ENCODE measurements at regions not wholly inside any gene's neighbourhood (a gene's known extent, or its start where the extent isn't known, plus 50 kb on each side); places are given as distances from the start of the nearest gene placed in this dataset.
"Not testable (repeated sequence)": the region's sequence is repeated elsewhere in the genome, so short reads cannot be mapped to it uniquely, and the experiment has no call there.

DNA sequence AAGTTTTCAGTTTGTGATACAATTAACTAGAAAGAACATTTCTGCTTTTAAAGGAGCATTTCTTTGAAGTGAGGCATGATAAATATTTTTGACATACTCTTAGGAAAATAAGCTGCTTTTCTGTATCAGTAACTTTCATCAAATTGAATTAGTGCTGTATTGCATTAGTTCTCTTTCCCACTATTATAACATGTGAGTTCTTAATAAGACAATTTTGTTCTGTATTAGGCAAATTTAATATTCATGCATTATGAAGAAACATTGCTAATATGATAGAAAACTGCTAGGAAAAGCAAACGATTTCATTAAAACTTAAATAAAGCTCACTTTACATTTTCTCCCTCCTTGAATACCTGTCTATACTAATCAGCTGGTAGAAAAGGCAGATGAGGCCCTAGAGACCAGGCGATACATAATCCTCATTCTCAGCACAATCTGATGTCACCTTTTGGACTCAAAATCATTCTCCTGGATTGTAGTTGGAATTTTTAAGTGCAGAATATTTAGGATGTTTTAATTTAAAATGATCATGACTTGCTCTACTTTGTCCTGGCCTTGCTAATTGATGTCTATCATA is 1636.8 kb downstream of the PCDH9 start:
- no peaks in the 10 kb centered on the region for H3K27me3 ChIP-seq (ENCODE audit: control insufficient read depth, insufficient read depth, low read length)
- no peak overlapping the region for H3K9ac ChIP-seq (ENCODE audit: low read depth, low read length)
- H3K4me2 ChIP-seq (ENCODE audit: low read length) = no peak overlapping the region
- no peaks in the 10 kb centered on the region for H3K9me3 ChIP-seq (replicated peaks; ENCODE audit: low read length)
- peaks cover 31% of the 10 kb centered on the region for H3K4me1 ChIP-seq (ENCODE audit: control insufficient read depth, insufficient read depth, low read length)
- no peak overlapping the region for H3K4me3 ChIP-seq (ENCODE audit: low read length)
- no peaks in the 10 kb centered on the region for H3K36me3 ChIP-seq (ENCODE audit: insufficient read depth, low read length)

DNA sequence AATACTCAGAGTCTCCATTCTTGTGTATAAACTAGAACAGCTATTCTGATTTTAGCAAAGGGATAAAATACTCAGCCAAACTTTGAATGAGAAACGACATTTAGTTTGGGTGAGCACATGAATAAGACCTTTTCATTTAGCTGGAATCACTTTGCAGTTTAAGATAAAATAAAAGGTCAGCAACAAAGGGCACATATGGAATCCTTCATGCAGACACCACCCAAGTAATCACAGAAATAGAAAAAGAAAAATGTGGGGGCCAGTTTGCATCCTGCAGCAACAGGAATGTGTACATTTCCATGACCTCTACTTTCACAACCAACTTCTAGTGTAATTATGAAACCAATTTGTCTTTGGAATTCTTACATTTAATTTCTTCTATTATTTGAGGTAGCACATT is 1637.4 kb downstream of the PCDH9 start:
- Histone ChIP-seq H3K27me3 (ENCODE audit: control insufficient read depth, insufficient read depth, low read length) (no peaks in the 10 kb centered on the region), H3K36me3 (ENCODE audit: insufficient read depth, low read length) (no peaks in the 10 kb centered on the region), H3K4me3 (ENCODE audit: low read length) (no peak overlapping the region), H3K9ac (ENCODE audit: low read depth, low read length) (no peak overlapping the region), H3K4me2 (ENCODE audit: low read length) (no peak overlapping the region), H3K9me3 (replicated peaks; ENCODE audit: low read length) (no peaks in the 10 kb centered on the region), H3K4me1 (ENCODE audit: control insufficient read depth, insufficient read depth, low read length) (peaks cover 25% of the 10 kb centered on the region)

DNA sequence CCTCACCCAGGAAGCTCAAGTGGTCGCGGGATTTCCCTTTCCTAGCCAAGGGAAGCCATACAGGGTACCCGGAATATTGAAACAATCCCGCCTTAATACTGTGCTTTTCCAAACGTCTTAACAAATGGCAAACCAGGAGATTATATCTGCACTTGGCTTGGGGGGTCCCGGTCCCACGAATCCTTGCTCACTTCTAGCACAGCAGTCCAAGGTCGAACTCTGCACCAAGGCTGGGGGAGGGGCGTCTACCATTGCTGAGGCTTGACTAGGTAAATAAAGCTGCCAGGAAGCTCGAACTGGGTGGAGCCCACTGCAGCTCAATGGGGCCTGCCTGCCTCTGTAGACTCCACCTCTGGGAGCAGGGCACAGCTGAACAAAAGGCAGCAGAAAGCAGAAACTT is 1644.8 kb downstream of the PCDH9 start:
- H3K4me1 ChIP-seq (ENCODE audit: control insufficient read depth, insufficient read depth, low read length) = no peaks in the 10 kb centered on the region
- no peaks in the 10 kb centered on the region for H3K36me3 ChIP-seq (ENCODE audit: insufficient read depth, low read length)
- H3K4me2 ChIP-seq (ENCODE audit: low read length) = no peak overlapping the region
- H3K27me3 ChIP-seq (ENCODE audit: control insufficient read depth, insufficient read depth, low read length) = no peaks in the 10 kb centered on the region
- H3K9me3 ChIP-seq (replicated peaks; ENCODE audit: low read length) = no peaks in the 10 kb centered on the region
- H3K9ac ChIP-seq (ENCODE audit: low read depth, low read length) = no peak overlapping the region
- H3K4me3 ChIP-seq (ENCODE audit: low read length) = no peak overlapping the region

DNA sequence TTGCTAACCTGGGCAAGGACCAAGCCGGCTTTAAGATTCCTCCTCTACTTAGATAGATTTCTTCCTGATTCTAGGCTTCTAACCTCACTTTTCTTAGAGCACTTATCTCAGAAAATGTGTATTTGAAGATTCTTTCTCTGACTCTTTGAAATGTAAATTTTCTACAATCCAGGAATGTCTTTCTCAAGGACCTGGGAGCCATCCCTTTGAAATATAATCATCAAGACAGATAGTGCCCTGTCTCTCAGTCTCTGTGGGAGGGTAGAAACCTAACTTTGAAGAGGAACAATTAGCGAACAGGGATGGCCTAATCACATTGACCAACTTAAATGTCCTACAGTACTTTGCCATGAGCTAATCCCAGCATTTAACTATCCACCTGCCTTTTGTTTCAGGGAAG is 1646.0 kb downstream of the PCDH9 start:
- H3K36me3 ChIP-seq (ENCODE audit: insufficient read depth, low read length) = no peaks in the 10 kb centered on the region

GRCh38 chr13:65582160-65582559 is 1648.0 kb downstream of the PCDH9 start:
- no peaks in the 10 kb centered on the region for H3K4me1 ChIP-seq (ENCODE audit: control insufficient read depth, insufficient read depth, low read length)
- H3K36me3 ChIP-seq (ENCODE audit: insufficient read depth, low read length) = no peaks in the 10 kb centered on the region
- no peak overlapping the region for H3K4me3 ChIP-seq (ENCODE audit: low read length)
- H3K9me3 ChIP-seq (replicated peaks; ENCODE audit: low read length) = no peaks in the 10 kb centered on the region
- H3K27me3 ChIP-seq (ENCODE audit: control insufficient read depth, insufficient read depth, low read length) = no peaks in the 10 kb centered on the region
- H3K9ac ChIP-seq (ENCODE audit: low read depth, low read length) = no peak overlapping the region
- H3K4me2 ChIP-seq (ENCODE audit: low read length) = no peak overlapping the region

More for the DNA sequence above, 1646.0 kb downstream of the PCDH9 start:
- Histone ChIP-seq H3K9ac (ENCODE audit: low read depth, low read length) (no peak overlapping the region), H3K4me1 (ENCODE audit: control insufficient read depth, insufficient read depth, low read length) (no peaks in the 10 kb centered on the region), H3K27me3 (ENCODE audit: control insufficient read depth, insufficient read depth, low read length) (no peaks in the 10 kb centered on the region), H3K4me3 (ENCODE audit: low read length) (no peak overlapping the region), H3K4me2 (ENCODE audit: low read length) (no peak overlapping the region), H3K9me3 (replicated peaks; ENCODE audit: low read length) (no peaks in the 10 kb centered on the region)

- not testable (repeated sequence) for H3K36me3 ChIP-seq (ENCODE audit: insufficient read depth, low read length); H3K27me3 ChIP-seq (ENCODE audit: control insufficient read depth, insufficient read depth, low read length); H3K9ac ChIP-seq (ENCODE audit: low read depth, low read length); H3K4me3 ChIP-seq (ENCODE audit: low read length); H3K4me1 ChIP-seq (ENCODE audit: control insufficient read depth, insufficient read depth, low read length); H3K4me2 ChIP-seq (ENCODE audit: low read length); H3K9me3 ChIP-seq (replicated peaks; ENCODE audit: low read length)
Measured at GRCh38 chr13:65564561-65564960, 1665.6 kb downstream of the PCDH9 start.

DNA sequence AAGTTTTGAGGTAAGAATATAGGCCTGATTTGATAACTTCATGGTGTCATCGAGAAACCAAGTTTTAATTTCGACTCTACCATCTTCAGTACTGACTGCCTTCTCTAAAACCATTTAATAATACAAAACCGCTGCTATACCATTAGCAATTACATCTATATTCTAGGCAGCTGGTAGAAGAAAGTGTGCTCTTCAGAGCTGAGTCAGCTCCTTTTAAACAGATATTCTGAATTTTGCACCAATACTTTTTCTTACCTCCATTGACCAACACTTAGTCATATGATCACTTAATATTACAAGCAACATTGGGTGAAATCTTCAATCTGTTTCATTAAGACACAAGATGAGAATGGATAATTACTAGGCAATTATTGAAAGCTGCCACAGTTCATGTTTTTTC is 1667.8 kb downstream of the PCDH9 start:
- H3K4me1 ChIP-seq (ENCODE audit: control insufficient read depth, insufficient read depth, low read length) = no peaks in the 10 kb centered on the region
- H3K9me3 ChIP-seq (replicated peaks; ENCODE audit: low read length) = no peaks in the 10 kb centered on the region
- H3K9ac ChIP-seq (ENCODE audit: low read depth, low read length) = no peak overlapping the region

GRCh38 chr13:65560936-65561335 is 1669.2 kb downstream of the PCDH9 start:
- Histone ChIP-seq H3K4me3 (ENCODE audit: low read length) (no peak overlapping the region), H3K36me3 (ENCODE audit: insufficient read depth, low read length) (no peaks in the 10 kb centered on the region), H3K4me2 (ENCODE audit: low read length) (no peak overlapping the region), H3K9ac (ENCODE audit: low read depth, low read length) (no peak overlapping the region), H3K4me1 (ENCODE audit: control insufficient read depth, insufficient read depth, low read length) (no peaks in the 10 kb centered on the region), H3K9me3 (replicated peaks; ENCODE audit: low read length) (no peaks in the 10 kb centered on the region), H3K27me3 (ENCODE audit: control insufficient read depth, insufficient read depth, low read length) (no peaks in the 10 kb centered on the region)

More for the DNA sequence above, 1667.8 kb downstream of the PCDH9 start:
- Histone ChIP-seq H3K27me3 (ENCODE audit: control insufficient read depth, insufficient read depth, low read length) (no peaks in the 10 kb centered on the region), H3K4me2 (ENCODE audit: low read length) (no peak overlapping the region), H3K36me3 (ENCODE audit: insufficient read depth, low read length) (no peaks in the 10 kb centered on the region), H3K4me3 (ENCODE audit: low read length) (no peak overlapping the region)

DNA sequence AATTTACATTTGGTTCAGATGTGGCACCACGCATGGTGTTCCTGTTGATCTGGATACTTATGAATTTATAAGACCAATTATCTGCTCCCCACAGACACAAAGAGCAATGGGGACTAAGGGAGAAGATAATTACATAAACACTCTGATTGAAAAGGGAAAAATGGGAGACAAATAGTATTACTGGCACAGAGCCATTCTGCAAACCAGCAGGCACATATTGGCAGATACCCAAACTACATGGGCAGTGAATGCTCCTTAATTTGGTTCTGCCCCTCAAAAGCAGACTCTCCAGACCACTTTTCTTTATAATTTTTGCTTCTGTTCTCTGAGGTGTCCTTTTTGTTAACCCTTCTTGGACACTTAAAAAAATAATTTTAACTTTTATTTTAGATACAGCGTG is 1674.2 kb downstream of the PCDH9 start:
- no peak overlapping the region for H3K9ac ChIP-seq (ENCODE audit: low read depth, low read length)
- no peak overlapping the region for H3K4me2 ChIP-seq (ENCODE audit: low read length)
- H3K4me1 ChIP-seq (ENCODE audit: control insufficient read depth, insufficient read depth, low read length) = no peaks in the 10 kb centered on the region
- H3K27me3 ChIP-seq (ENCODE audit: control insufficient read depth, insufficient read depth, low read length) = no peaks in the 10 kb centered on the region
- H3K36me3 ChIP-seq (ENCODE audit: insufficient read depth, low read length) = no peaks in the 10 kb centered on the region
- no peak overlapping the region for H3K4me3 ChIP-seq (ENCODE audit: low read length)
- no peaks in the 10 kb centered on the region for H3K9me3 ChIP-seq (replicated peaks; ENCODE audit: low read length)

DNA sequence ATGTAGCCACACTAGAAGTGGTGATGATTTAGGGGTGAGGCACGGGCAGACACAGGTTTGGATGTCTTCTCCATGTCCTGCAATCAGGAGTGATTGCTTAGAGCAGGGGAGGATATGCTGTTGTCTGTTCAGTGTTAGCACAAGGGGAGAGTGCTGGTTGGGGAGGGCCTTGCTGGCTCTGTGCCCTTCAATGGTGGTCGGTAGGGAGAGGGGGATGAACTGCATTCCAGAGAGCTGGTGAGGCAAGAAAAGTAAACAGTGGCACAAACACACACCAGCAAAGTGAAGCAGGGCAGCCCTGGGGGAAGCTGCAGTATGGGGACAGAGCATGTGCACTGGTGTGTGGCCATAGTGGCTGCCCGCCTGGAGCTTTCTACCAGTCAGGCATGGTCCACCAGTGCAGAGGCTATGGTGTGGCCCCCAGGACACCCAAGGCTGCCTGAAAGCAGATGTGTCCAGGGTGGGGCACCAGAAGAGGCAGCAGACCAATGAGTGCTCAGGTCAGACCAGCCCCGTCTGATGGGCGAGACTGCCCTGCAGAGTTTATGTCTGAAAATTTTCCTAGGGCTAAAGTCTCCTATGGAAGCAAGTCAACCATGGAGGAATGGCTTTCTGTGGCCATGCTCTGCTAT is 1676.9 kb downstream of the PCDH9 start:
- no peak overlapping the region for H3K4me2 ChIP-seq (ENCODE audit: low read length)
- no peaks in the 10 kb centered on the region for H3K9me3 ChIP-seq (replicated peaks; ENCODE audit: low read length)
- H3K36me3 ChIP-seq (ENCODE audit: insufficient read depth, low read length) = no peaks in the 10 kb centered on the region
- H3K4me3 ChIP-seq (ENCODE audit: low read length) = no peak overlapping the region
- H3K9ac ChIP-seq (ENCODE audit: low read depth, low read length) = no peak overlapping the region
- H3K27me3 ChIP-seq (ENCODE audit: control insufficient read depth, insufficient read depth, low read length) = no peaks in the 10 kb centered on the region
- no peaks in the 10 kb centered on the region for H3K4me1 ChIP-seq (ENCODE audit: control insufficient read depth, insufficient read depth, low read length)

GRCh38 chr13:65551208-65551607 is 1678.9 kb downstream of the PCDH9 start:
- H3K36me3 ChIP-seq (ENCODE audit: insufficient read depth, low read length) = no peaks in the 10 kb centered on the region
- H3K4me1 ChIP-seq (ENCODE audit: control insufficient read depth, insufficient read depth, low read length) = no peaks in the 10 kb centered on the region
- H3K9me3 ChIP-seq (replicated peaks; ENCODE audit: low read length) = no peaks in the 10 kb centered on the region
- H3K4me2 ChIP-seq (ENCODE audit: low read length) = no peak overlapping the region
- no peaks in the 10 kb centered on the region for H3K27me3 ChIP-seq (ENCODE audit: control insufficient read depth, insufficient read depth, low read length)
- no peak overlapping the region for H3K4me3 ChIP-seq (ENCODE audit: low read length)
- no peak overlapping the region for H3K9ac ChIP-seq (ENCODE audit: low read depth, low read length)

DNA sequence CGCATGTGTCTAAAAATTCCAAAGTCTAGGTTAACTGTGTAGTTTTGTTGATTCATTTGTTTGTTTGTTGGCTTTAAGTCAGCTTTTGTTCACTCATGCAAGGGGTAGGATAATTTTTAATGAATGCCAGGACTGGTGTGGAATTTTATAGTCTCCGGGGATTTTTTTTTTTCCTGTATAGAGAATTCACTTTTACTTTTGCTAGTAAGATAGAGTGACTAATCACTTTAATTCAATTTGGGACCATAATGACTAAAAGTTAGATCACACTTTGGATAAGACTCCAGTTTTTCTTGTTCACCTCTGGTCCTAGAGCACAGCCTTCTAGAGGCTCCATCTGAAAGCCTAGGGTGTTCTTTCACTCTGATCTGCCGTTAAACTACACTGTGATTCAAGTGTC is 1690.0 kb downstream of the PCDH9 start:
- H3K9ac ChIP-seq (ENCODE audit: low read depth, low read length) = no peak overlapping the region
- H3K27me3 ChIP-seq (ENCODE audit: control insufficient read depth, insufficient read depth, low read length) = no peaks in the 10 kb centered on the region
- H3K36me3 ChIP-seq (ENCODE audit: insufficient read depth, low read length) = no peaks in the 10 kb centered on the region
- H3K4me1 ChIP-seq (ENCODE audit: control insufficient read depth, insufficient read depth, low read length) = no peaks in the 10 kb centered on the region
- H3K4me3 ChIP-seq (ENCODE audit: low read length) = no peak overlapping the region
- H3K9me3 ChIP-seq (replicated peaks; ENCODE audit: low read length) = no peaks in the 10 kb centered on the region
- no peak overlapping the region for H3K4me2 ChIP-seq (ENCODE audit: low read length)

All from skeletal muscle satellite cell (primary cell).